AG04450 (cell line): ENCODE measurements at regions not wholly inside any gene's neighbourhood (a gene's known extent, or its start where the extent isn't known, plus 50 kb on each side); places are given as distances from the start of the nearest gene placed in this dataset.

ENCODE experiments used
- CTCF ChIA-PET: fragments of 300-600, 350-600 bp; formaldehyde crosslinking; extraction: SDS; loops from one replicate; lab custom pipeline; 2022; ENCODE audit warnings: antibody characterized with exemption, inconsistent platforms; lab: Charles Lee
- POLR2A ChIA-PET: fragments of 350-600 bp; formaldehyde crosslinking; extraction: SDS; loops from one replicate; lab custom pipeline; 2021; ENCODE audit warnings: antibody characterized with exemption, inconsistent platforms; lab: Yijun Ruan, JAX
- DNase-seq: peaks from one replicate; pipeline ENCODE4 v3.0.0-alpha.2; 2011; ENCODE audit warnings: low read depth, low spot score
- H3K27ac ChIP-seq: one replicate; pipeline ENCODE4 v1.5.1; 2012; ENCODE audit warnings: low read depth, low read length, control low read depth
- H3K27me3 ChIP-seq: one replicate; pipeline ENCODE4 v1.6.0; 2012; ENCODE audit warnings: low read length; ENCODE audit not compliant: control insufficient read depth, insufficient read depth
- H3K4me3 ChIP-seq: 2 replicates; pipeline ENCODE4 v1.5.1; 2011; ENCODE audit warnings: mild to moderate bottlenecking, low read depth, low read length, control low read depth
- H3K9me3 ChIP-seq: 2 replicates; pipeline ENCODE4 v1.5.1; 2012; ENCODE audit warnings: low read length; ENCODE audit not compliant: control insufficient read depth, insufficient read depth
- TF ChIP-seq, protein P1 (sequence below): IDR thresholded peaks from 2 replicates; pipeline ENCODE4 v1.5.1; 2011; ENCODE audit warnings: low read depth, low read length, control low read depth, inconsistent platforms

DNA sequence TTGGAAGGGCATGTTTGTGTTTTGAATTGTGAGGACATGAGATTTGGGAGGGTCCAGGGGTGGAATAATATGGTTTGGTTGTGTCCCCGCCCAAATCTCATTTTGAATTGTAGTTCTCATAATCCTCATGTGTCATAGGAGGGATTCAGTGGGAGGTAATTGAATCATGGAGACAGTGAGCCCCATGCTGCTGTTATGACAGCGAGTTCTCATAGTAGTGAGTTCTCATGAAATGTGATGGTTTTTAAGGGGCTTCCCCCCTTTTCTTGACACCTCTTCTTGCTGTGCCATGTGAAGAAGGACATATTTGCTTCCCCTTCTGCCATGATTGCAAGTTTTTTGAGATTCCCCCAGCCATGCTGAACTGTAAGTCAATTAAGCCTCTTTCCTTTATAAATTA lies 260.0 kb downstream of the DUSP6 start:
- Histone ChIP-seq H3K4me3 (no peak overlapping the region), H3K27me3 (no peaks in the 10 kb centered on the region), H3K27ac (no peak overlapping the region), H3K9me3 (peaks cover 8% of the 10 kb centered on the region; the same call in 1 of the 2 replicates)
- TF ChIP-seq, protein P1, sequence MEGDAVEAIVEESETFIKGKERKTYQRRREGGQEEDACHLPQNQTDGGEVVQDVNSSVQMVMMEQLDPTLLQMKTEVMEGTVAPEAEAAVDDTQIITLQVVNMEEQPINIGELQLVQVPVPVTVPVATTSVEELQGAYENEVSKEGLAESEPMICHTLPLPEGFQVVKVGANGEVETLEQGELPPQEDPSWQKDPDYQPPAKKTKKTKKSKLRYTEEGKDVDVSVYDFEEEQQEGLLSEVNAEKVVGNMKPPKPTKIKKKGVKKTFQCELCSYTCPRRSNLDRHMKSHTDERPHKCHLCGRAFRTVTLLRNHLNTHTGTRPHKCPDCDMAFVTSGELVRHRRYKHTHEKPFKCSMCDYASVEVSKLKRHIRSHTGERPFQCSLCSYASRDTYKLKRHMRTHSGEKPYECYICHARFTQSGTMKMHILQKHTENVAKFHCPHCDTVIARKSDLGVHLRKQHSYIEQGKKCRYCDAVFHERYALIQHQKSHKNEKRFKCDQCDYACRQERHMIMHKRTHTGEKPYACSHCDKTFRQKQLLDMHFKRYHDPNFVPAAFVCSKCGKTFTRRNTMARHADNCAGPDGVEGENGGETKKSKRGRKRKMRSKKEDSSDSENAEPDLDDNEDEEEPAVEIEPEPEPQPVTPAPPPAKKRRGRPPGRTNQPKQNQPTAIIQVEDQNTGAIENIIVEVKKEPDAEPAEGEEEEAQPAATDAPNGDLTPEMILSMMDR, result no peak
- ChIA-PET CTCF (no interaction called here), POLR2A (no interaction called here)
- no peak for DNase-seq

DNA sequence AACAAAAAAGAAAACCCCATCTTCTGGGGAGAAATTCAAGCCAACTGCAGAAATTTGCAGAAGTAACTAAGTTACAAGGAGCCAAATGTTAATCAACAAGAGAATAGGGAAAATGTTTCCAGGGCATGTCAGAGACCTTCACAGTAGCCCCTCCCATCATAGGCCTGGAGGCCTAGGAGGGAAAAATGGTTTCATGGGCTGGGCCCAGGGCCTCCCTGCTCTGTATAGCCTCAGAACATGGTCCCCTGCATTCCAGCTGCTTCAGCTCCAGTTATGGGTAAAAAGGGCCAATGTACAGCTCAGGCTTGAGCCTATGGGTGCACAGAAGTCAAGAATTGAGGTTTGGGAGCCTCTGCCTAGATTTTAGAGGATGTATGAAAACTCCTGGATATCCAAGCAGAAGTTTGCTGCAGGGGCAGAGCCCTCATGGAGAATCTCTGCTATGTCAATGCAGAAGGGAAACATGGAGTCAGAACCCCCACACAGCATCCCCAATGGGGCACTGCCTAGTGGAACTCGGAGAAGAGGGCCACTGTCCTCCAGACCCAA lies 260.9 kb downstream of the DUSP6 start:
- TF ChIP-seq, protein P1, result no peak
- H3K9me3 ChIP-seq, result peaks cover 8% of the 10 kb centered on the region; the same call in 1 of the 2 replicates
- ChIA-PET CTCF (no interaction called here), POLR2A (no interaction called here)
- H3K27me3 ChIP-seq, result no peaks in the 10 kb centered on the region
- no peak for DNase-seq
- no peak overlapping the region for H3K4me3 ChIP-seq
- no peak overlapping the region for H3K27ac ChIP-seq

DNA sequence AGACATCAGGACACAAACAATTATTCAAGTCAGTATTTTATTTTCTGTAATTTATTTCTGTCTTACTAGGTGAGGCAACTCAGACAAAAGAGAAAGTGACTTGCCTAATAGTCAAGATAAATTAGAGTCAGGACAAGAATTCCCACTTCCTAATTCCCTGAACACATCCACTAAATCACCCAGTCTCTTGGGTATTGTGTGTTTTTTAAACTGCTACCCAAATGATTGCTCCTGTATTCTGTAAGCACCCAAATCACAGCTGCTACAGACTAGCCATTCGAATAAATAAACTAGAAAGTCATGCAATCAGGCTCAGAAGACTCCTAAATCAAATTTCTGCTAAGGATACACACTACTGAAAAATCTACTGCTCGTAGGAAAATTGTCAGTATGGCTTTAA lies 263.0 kb downstream of the DUSP6 start:
- TF ChIP-seq, protein P1, result no peak
- Histone ChIP-seq H3K4me3 (no peak overlapping the region), H3K27me3 (no peaks in the 10 kb centered on the region), H3K9me3 (peaks cover 8% of the 10 kb centered on the region; the same call in 1 of the 2 replicates), H3K27ac (no peak overlapping the region)
- DNase-seq, result no peak
- POLR2A ChIA-PET, result no interaction called here
- CTCF ChIA-PET, result no interaction called here

DNA sequence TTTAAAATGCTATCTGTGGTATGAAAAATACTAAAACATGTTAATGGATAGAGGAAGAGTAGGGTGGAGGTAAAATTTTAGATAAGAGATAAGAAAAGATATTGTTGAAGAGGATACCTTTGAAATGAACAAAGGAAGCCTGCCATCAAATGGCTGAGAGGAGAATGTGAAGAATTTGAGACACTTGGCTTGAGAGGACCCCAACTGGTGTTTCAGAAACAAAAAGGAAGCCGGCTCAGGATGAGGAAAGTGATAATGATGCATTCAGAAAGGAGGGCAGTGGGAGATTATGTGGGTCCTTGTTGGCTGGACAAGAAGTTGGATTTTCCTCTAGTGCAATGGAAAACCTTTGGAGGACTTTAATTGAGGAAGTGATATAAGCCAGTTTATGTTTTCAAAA lies 264.4 kb downstream of the DUSP6 start:
- ChIA-PET CTCF (no interaction called here), POLR2A (no interaction called here)
- H3K4me3 ChIP-seq, result no peak overlapping the region
- H3K27me3 ChIP-seq, result no peaks in the 10 kb centered on the region
- H3K9me3 ChIP-seq, result peaks cover 8% of the 10 kb centered on the region; the same call in 1 of the 2 replicates
- TF ChIP-seq, protein P1, result no peak
- DNase-seq, result no peak
- H3K27ac ChIP-seq, result no peak overlapping the region

DNA sequence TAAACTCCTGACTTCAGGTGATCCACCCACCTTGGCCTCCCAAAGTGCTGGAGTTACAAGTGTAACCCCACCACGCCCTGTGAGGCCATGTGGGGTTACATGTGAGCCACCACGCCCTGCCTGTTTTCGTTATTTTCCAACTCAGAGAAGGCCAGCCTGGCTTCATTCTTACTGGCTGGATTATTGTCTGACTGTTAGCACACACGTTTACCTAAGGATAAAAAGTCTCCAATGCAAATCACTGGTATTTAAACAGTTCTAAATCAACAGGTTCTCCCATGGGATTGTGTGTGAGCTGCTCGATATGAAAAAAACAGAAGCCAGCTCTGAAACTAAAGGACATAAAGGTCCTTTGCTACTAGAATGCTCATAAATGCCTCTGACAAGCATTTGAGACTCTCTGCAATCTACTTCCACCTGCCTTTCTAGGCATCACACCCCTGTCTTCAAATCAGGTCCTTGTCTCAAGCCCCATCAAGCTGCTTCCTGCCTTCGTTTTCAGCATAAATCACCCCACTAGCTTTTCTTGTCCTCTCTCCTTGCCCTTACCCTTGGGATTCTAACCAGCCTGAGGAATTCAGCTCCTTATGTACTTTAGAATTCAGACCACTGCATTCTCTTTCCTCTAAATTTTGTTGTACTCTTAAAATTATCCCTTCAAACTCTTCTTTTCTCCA lies 265.0 kb downstream of the DUSP6 start:
- TF ChIP-seq, protein P1, result no peak
- no peak for DNase-seq
- Histone ChIP-seq H3K4me3 (no peak overlapping the region), H3K27ac (no peak overlapping the region), H3K9me3 (peaks cover 8% of the 10 kb centered on the region; the same call in 1 of the 2 replicates), H3K27me3 (no peaks in the 10 kb centered on the region)
- CTCF ChIA-PET, result no interaction called here
- POLR2A ChIA-PET, result no interaction called here
